ENCODE measurements at regions not wholly inside any gene's neighbourhood (a gene's known extent, or its start where the extent isn't known, plus 50 kb on each side); places are given as distances from the start of the nearest gene placed in this dataset.

GRCh38 chr13:63853816-63854215 is 2438.2 kb upstream of the PCDH20 start:
- H3K9me2 ChIP-seq (replicated peaks; ENCODE audit: insufficient read depth) = no peaks in the 10 kb centered on the region
- no peak overlapping the region for H3K27ac ChIP-seq
- H3K9me3 ChIP-seq (ENCODE audit: low read depth) = no peaks in the 10 kb centered on the region
- no peak overlapping the region for H3K4me2 ChIP-seq
- H3K4me3 ChIP-seq = no peak overlapping the region
- DNase-seq (ENCODE audit: low spot score) = no peak
- H3K27me3 ChIP-seq = no peaks in the 10 kb centered on the region
- no peaks in the 10 kb centered on the region for H3K36me3 ChIP-seq (replicated peaks; ENCODE audit: insufficient read depth, low read depth)
- H4K20me1 ChIP-seq (ENCODE audit: insufficient read depth, poor library complexity, severe bottlenecking) = no peaks in the 10 kb centered on the region
- no peak overlapping the region for H2AFZ ChIP-seq
- no peaks in the 10 kb centered on the region for H3K79me2 ChIP-seq
- H3K4me1 ChIP-seq (ENCODE audit: insufficient read depth) = no peaks in the 10 kb centered on the region
- 64% methylated on average over 2 of the region's 2 CpGs for WGBS (ENCODE audit: low lambda C conversion rate, missing lambda C conversion rate)
- TF ChIP-seq EZH2 (IDR thresholded peaks at IDR 0.05; ENCODE audit: borderline replicate concordance) (no peak), EZH2phosphoT487 (IDR thresholded peaks at IDR 0.05; ENCODE audit: low read depth, severe bottlenecking, unreplicated experiment) (no peak), CTCF (IDR thresholded peaks at IDR 0.05; ENCODE audit: poor library complexity) (no peak)

DNA sequence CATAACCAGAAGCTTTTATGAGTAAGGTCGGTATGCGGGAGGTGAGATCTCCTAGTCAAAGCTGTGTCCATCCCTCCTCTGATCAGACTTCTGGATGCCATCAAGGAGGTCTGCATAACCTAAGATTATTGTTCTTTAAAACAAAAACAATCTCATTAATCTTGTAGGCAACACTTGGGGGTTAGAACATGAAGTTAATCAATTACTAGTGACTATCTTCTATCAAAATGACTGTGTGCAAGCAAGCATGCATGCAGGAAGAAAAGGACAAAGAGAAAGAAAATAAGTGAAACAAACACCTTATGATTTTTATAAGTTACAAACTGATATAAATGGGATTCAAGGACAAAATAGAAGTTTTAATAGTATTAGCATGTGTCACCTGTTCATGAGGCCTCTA is 2435.9 kb upstream of the PCDH20 start:
- Histone ChIP-seq H3K36me3 (replicated peaks; ENCODE audit: insufficient read depth, low read depth) (no peaks in the 10 kb centered on the region), H2AFZ (no peak overlapping the region), H3K4me3 (no peak overlapping the region), H4K20me1 (ENCODE audit: insufficient read depth, poor library complexity, severe bottlenecking) (no peaks in the 10 kb centered on the region), H3K9me3 (ENCODE audit: low read depth) (no peaks in the 10 kb centered on the region), H3K9me2 (replicated peaks; ENCODE audit: insufficient read depth) (no peaks in the 10 kb centered on the region), H3K27me3 (no peaks in the 10 kb centered on the region), H3K4me2 (no peak overlapping the region), H3K79me2 (no peaks in the 10 kb centered on the region), H3K27ac (no peak overlapping the region), H3K4me1 (ENCODE audit: insufficient read depth) (no peaks in the 10 kb centered on the region)
- DNase-seq (ENCODE audit: low spot score) = no peak
- TF ChIP-seq EZH2phosphoT487 (IDR thresholded peaks at IDR 0.05; ENCODE audit: low read depth, severe bottlenecking, unreplicated experiment) = no peak
- TF ChIP-seq EZH2 (IDR thresholded peaks at IDR 0.05; ENCODE audit: borderline replicate concordance) = no peak
- TF ChIP-seq CTCF (IDR thresholded peaks at IDR 0.05; ENCODE audit: poor library complexity) = no peak
- WGBS (ENCODE audit: low lambda C conversion rate, missing lambda C conversion rate) = 85% methylated on average over 2 of the region's 2 CpGs

DNA sequence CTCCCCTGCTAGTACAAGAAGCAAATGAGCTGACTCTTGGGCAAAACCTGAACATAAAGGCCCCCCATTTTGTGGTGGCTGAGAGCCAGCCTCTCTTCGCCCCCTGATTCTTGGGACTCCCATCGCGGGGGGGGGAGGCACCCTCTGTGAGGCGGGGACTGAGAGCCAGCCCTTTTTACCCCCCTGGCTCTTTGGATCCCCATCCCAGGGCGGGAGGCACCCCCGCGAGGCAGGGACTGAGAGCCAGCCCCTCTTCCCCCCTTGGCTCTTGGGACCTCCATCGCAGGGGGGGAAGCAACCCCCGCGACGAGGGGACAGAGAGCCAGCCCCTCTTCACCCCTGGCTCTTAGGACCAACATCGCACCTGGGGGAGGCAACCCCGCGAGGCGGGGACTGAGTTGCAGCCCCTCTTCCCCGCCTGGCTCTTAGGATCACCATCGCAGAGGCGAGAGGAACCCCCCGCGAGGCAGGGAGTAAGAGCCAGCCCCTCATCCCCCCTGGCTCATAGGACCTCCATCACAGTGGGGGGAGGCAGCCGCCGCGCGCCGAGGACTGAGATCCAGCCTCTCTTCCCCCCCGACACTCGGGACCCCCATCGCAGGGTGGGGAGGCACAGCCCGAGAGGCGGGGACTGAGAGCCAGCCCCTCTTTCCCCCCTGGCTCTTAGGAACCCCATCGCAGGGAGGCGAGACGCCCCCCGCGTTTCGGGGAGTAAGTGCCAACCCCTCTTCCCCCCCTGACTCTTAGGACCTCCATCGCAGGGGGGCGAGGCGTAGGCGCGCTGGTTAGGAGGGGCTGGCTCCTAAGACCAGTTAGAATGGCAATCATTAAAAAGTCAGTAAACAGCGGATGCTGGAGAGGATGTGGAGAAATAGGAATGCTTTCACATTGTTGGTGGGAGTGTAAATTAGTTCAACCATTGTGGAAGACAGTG is 2428.4 kb upstream of the PCDH20 start:
- Histone ChIP-seq H2AFZ (no peak overlapping the region), H3K27ac (no peak overlapping the region), H3K79me2 (no peaks in the 10 kb centered on the region), H3K36me3 (replicated peaks; ENCODE audit: insufficient read depth, low read depth) (no peaks in the 10 kb centered on the region), H4K20me1 (ENCODE audit: insufficient read depth, poor library complexity, severe bottlenecking) (no peaks in the 10 kb centered on the region), H3K4me1 (ENCODE audit: insufficient read depth) (no peaks in the 10 kb centered on the region), H3K4me3 (no peak overlapping the region), H3K9me3 (ENCODE audit: low read depth) (no peaks in the 10 kb centered on the region), H3K9me2 (replicated peaks; ENCODE audit: insufficient read depth) (no peaks in the 10 kb centered on the region), H3K27me3 (no peaks in the 10 kb centered on the region), H3K4me2 (no peak overlapping the region)
- 98% methylated on average over 13 of the region's 42 CpGs for WGBS (ENCODE audit: low lambda C conversion rate, missing lambda C conversion rate)
- no peak for DNase-seq (ENCODE audit: low spot score)
- TF ChIP-seq EZH2 (IDR thresholded peaks at IDR 0.05; ENCODE audit: borderline replicate concordance) (no peak), CTCF (IDR thresholded peaks at IDR 0.05; ENCODE audit: poor library complexity) (no peak), EZH2phosphoT487 (IDR thresholded peaks at IDR 0.05; ENCODE audit: low read depth, severe bottlenecking, unreplicated experiment) (no peak)

Data from hepatocyte (in vitro differentiated cells).